ENCODE measurements at regions not wholly inside any gene's neighbourhood (a gene's known extent, or its start where the extent isn't known, plus 50 kb on each side); places are given as distances from the start of the nearest gene placed in this dataset.
A peak's percentile ranks its signal among the peaks of the same experiment; 100 is the strongest.

DNA sequence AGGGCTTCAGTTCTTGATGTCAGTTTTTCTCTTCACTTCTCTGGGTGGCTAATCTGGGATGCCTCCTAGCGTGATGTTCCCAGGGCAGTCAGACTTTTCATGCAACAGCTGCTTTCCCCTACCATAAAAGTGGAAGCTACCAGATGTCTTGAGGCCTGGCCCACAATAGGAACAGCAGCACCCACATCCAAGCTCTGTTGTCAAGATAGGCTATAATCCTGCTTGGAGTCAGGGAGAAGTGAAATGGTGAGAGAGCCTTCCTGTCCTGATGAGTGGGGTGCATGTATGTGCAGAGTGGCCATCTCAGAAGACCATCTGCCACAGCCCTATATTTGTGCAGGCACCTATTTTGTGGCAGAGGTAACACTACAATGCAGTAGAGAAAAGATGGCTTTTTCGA, 108.0 kb downstream of the HTR5A start:
- no peak for DNase-seq

DNA sequence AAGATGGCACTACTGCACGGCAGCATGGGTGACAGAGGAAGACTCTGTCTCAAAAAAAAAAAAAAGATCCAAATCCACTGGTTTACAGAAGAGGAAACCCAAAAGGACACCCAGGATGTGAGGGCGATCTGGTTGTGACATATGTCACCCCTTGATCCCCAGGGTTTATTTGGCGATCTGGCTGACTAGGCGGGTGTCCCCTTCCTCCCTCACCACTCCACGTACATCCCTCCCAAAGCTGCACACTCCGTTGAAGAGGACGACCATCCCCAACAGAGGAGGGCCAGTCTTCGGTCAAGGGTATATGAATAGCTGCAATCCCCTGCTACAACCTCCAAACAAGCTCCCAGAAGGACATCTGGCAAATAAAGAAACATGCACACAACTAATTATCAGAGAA, 111.6 kb downstream of the HTR5A start:
- no peak for DNase-seq

DNA sequence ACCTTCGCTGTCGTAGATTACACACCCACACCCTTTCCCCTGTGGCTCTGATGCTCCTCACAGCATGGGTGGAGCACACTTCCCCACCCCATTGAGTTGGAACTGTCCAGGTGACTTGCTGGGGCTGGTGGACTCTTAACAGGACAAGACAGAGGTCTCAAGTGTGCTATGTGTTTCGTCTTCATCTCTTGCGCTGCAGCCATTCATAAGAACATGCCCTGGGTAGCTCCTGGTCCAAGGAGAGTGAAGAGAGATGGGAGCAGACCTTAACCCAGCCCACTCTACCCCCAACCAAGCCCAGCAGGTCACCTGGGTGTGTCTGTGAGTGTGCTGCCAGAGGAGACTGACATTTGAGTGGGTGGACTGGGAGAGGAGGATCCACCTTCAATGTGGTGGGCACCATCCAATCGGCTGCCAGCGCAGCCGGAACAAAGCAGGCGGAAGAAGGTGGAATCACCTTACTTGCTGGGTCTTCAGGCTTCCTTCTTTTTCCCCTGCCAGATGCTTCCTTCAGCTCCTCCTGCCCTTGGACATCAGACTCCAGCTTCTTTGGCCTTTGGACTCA, 112.4 kb downstream of the HTR5A start:
- DNase-seq, result no peak

DNA sequence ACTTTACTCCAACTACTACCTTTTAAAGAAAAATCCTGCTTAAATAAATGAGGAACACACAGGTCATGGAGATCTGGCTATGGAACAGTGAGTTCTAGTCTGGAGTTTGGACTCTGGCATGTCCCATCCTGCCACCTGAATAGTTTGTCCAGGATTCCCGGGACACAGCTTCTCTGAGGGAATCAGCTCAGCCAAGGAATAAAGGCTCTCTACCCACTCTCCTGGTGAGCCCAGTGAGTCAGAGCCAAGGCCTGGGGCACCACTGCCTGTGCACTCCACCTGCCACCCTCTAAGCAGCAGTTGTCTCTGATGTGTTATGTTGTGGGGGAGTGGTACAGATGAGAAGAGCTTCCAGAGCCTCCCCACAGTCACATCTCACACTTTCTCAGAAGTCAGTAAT, 113.5 kb downstream of the HTR5A start:
- DNase-seq, result no peak

DNA sequence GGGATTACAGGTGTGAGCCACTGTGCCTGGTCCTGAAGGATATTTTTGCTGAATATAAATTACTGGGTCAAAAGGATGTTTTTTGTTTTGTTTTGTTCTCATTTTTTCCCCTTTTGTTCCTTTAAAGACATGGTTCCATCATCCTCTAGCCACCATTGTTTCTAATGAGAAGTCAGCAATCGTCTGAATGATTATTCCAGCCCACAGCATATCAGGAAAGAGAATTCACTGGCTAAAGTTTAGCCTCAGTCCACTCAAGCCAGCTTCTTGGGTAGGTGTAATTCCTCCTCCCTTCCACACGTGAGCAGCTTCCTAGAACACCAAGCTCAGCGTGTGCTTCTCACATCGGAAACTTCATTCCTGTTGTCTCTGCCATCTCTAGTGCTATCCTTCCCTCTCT, 112.8 kb upstream of the INSIG1 start:
- DNase-seq, result no peak

DNA sequence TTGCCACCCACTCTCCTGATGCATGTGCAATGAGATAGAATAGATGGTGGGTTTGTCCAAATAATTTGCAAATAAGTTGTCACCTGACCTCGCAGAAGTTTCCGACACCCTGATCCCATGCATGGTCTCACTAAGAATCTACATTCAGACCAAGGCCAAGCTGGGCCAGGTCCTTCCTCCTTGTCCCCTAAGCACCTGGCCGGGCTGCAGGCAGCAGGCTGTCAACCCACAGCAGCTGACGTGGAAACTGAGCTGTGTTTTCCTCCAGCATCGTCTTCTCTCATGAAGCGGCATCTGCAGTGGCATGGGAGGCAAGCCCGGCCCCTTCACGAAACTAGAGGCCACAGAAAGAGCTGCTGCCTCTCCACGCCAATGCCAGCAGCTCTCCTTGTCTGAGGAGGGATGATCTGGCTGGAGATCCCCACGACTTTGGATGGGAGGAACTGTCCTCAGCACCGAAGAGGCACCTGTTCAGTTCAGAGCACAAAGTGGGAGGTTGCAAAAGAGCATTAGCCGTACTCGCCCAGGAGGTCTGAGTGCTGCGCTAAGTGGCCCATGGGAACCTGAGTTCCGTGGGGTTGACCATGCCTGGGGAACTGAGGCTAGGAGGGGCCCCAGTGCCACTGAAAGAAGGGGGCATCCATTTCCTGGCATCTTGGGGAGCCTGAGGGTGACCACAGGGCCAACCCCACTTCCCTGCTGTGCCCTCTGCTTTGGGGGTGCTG, 110.5 kb upstream of the INSIG1 start:
- no peak for DNase-seq

DNA sequence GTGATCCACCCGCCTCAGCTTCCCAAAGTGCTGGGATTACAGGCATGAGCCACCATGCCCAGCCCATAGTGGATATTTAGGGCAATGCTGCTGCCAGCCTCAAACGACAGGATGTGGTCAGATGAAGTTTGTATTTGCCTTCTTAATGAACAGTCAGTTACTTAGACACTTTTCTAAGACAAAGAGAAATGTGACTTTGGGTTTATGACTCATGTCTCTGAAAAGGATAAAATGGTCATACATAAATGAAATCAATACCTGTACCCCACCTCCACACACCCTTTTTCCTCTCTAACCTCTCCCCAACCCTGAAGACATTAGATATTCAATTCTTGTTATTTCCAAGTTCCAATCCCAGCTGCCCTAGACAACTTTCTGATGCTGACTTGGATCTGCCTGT, 109.3 kb upstream of the INSIG1 start:
- DNase-seq, result no peak

DNA sequence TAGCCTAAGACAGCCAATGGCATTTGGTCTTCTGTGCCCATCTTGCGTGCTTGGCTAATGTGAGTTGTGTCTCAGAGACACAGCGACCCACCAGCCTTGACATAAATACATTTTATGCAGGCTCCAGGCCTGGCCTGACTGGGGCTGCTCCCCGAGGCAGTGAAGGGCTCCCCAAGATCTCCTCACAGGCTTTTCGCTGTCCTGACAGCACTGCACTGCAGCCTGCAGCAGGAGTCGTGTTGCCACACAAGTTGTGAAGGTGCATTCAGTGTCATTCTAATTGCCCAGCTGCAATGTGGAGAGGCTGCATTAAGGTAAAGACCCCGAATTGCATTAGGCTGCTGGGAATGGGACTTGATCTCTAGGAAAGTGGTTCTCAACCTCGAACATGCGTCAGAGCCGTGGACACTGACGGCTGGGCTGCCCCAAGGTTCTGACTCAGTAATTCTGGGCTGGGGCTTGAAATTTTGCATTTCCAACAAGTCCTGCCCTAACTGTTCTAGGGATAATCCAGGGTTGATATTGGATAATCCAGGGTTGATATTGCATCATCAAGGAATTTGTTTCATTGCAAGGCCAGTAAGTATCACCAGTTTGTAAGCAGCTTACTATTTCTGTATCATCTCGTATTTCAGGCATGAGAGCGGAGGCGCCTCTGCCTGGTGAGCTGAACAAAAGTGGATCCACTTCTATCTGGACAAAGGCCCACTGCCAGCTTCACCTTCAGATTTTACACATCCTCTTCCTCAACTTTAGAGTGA, 108.7 kb upstream of the INSIG1 start:
- no peak for DNase-seq

DNA sequence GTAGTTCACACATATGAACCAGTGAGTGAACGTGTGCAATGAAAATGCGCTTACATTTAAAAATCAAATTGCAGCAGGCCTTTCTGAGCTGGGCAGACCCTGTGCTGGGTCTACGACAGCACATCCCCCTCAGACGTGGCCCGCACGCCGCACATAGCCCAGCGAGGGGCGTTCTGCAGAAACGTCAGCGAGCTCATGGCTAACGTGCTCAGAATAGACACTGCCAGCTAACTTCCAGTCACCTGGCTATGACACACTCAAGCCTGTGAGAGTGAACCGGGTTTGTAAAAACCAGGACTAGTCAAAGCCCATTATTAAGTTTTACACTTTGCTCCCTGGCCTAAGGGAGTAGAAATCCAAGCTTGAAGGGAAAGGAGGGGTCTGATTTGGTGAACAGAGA, 108.1 kb upstream of the INSIG1 start:
- no peak for DNase-seq

DNA sequence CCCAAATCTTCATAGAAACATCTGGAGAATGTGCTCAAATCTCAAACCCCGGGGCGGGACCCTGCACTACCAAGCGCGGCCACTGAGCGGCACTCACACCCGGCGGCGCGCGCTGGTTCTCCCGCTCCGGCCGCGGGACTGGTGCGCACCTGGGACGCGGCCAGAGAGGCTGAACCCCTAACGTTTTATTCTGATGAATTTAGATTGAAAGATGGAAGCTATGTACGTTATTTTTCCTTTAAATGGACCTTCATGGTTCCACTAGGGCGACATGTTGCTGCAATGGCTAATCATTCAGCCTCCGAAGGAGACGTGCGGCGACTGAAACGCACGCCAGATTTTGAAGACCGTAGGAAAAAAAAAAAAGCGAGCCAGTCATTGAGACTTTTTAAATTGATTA, 107.0 kb upstream of the INSIG1 start:
- peak in 16 of 58 donors; percentile 5 to 63 (median 19) for DNase-seq

DNA sequence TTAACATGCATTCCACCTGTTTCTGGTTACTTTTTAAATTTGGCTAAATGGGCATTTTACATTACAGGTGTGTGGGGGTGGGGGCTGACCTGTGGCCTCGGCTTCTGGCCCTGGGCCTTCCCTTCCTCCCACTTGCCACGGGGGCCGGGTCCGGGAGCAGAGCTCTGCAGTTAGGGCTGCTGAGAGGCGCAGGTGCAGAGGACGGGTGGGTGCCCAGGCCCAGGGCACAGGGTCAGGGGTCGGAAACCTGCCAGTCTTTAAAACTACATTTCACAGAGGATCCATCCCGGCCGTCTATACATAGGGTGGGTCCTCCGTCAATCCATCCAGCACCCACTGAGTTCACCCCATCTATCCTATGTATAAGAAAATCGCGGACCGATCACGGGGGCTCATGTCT, 106.5 kb upstream of the INSIG1 start:
- no peak for DNase-seq

DNA sequence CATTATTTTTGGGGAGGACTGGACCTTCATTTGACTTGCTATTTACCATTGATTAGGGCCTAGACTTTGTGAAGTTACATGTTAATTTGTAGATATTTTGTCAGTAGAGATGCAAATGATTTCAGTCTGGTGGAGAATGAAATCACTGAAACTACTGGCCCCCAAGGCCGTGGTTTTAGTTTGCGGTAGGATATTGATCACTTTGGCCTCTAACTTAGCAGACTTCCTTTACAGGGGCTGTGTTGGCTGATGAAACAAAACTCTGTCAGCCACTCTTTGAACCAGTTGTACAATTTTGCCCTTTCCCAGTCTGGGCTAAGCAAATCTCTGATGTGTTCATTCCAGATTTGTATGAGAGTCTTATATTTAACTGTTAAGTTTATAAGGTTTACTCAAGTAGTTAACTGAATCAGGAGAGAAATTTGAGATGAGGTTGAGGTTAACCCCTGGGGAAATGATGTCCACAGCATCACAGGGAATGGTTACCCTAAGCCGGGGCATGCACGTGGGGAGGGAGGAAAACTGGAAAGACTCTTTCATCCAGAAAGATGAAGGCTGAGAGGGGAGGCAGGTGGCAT, 105.7 kb upstream of the INSIG1 start:
- DNase-seq, result no peak

DNA sequence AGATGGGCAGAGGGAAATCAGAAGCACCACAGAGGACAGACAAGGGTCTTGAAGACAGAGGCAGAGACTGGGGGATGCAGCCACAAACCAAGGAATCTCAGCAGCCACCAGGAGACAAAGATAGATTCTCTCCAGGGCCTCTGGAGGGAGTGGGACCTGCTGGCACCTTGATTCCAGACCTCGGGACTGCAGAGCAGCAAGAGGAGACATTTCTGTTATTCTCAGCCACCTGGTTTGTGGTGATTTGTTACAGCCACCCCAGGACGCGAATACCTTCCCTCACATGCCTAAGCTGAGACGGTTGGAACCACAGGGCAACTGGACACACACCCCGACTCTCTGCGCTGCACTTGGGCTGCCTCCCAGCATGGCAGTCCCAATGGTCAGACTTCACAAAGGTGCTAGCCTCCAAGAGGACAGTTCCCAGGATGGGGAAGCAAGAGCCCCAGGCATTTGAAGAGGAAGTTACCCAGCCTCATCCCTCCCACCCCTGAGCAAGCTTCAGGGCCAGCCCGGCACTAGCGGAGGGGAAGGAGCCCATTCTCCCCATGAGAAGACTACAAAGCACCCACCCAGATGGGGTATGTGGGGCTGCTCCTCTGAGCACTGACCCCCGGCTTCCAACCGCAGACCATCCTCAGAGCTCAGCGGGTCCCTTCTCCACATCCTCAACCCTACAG, 104.6 kb upstream of the INSIG1 start:
- no peak for DNase-seq

DNA sequence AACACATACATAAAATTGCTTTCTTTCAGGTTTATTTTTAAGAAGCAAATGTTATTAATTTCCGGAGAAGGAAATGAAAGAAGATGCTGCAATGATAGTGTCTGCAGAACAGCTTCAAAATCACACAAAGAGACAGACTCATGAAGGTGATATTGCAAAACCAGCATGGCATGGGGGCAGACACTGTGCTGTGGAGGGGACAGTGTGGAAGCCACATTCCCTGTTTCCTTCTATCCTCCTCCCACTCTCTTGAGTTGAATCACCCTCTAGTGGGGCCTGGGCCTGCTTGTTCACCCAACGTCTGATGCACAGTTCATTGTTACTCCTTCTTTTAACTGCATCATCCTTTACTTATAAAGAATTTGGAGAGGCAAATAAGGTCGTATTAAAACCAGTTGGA, 104.0 kb upstream of the INSIG1 start:
- no peak for DNase-seq

DNA sequence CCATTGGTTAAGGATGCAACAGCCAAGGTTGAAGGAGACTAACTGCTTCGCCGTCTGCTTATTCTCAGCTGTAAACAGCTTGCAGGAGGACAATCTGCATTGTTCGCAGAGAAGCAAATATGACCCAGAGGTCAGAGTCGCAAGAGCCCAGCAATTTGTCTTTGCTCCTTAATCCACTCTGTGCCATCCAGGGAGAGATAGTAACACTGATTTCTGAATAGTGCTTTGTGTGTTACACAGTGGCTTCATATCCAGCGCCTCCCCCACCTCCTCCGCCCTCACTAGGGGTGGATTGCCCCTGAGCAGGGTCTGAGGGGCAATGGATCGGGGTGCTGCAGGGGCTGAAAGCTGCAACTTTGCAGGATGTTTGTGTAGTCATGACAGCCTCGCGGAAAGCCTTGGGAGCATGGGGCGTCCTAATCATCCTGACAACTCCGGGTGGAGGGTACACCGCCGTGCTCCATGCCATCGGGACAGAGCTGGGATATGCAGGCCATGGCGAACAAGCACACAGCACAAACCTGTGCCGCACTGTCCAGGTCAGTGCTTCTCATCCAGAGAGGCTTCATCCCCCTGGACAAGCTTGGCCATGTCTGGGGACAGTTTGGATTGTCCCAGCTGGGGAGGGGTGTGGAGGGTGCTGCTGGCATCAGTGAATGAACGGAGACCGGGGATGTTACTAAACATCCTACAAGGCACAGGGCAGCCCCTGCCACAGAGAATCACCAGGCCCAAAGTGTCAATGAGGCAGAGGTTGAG, 103.1 kb upstream of the INSIG1 start:
- DNase-seq, result no peak

DNA sequence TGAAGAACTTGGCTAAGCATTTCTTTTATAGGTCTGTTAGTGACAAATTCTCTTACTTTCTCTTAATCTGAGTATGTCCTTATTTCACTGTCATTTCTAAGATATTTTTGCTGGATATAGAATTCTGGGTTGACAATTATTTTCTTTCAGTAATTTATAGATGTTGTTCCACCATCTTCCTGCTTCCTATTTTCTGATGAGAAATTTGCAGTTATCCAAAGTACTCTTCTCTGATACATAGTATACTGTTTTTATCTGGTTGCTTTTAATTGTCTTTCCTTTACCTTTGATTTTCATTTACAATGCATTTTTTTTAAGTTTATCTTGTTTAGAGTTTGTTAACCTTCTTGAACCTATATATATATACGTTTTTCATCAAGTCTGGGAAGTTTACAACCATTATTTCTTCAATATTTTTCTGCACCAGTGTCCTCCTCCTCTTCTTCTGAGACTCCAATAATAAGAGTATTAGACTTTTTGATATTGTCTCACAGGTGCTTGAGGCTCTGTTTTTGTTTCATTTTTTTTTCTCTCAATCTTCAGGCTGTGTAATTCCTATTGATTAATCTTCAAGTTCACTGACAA, 101.6 kb upstream of the INSIG1 start:
- no peak for DNase-seq

DNA sequence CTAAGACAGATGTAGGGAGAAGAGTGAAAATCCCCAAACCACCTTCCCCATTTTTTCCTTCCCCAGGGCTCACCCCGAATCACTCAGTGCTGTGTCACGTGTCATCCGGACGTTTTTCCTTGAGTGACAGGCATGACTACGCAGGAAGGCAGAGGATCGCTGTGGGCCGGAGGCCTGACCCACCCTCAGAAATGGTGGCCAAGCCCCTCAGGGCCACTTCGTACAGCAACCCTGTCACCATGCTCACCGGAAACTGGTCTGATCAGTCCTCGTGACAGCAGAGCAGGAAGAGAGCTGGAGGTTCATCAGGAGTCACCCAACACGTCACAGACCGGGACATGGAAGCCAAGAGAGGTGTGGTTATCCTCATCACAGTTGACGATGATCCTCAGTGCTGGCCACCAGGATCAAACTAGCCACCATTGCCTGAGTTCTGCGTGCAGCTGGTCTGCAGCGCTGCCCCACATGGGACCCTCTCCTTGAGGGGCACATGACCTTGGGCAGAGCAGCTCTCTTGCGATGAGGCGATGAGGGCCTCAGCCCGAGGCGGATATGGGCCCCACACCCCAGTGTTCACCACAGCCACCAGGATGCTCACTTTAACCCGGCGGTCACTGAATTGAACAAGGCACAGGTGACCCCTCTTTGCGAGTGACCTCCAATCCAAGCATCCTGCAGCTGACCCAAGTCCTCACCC, 99.3 kb upstream of the INSIG1 start:
- DNase-seq, result no peak

DNA sequence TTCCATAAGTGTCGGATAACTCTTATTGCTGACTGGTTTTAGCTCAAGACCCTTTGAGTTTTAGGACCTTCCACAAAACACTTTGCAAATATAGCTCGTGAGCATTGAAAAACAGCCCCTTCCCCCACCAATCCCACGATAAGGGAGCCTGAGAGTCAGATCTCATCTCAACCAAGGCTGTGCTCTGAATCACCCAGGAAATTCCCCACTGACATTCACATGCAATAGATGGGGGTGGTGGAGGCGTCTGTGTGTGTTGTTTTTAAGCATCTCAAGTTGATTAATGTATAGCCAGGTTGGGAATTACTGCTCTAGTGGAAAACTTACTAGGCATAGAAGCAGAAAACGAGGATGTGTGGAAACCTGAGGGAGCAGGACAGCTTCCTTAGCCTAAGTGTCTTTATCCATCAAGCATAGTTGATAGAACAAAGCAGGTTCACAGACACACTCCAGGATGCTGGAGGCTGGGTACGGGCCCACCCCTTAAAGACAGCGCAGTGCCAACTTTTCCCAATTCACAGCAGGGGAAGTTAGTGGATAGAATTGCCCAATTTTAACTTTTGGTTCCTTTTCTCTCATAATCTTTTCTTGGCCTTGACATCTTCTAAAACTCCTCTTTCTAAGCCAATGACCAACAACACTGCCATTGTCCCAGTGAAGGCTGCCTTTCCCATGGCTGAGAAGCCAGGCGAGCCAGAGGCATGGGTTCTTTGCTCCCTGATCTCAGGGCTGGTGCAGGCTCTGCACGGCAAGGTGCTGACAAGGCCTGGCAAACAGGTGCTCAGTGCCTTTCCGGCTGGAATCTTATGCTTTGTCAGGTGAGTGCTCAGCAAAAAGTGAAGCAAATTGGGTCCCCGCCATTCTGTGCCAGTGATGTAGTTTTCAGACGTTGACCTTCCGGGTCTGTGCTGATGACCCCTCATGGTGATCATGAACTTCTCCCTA, 98.5 kb upstream of the INSIG1 start:
- DNase-seq, result no peak
